Suprapubic skin (tissue), 4 donors: ENCODE measurements at regions not wholly inside any gene's neighbourhood (a gene's known extent, or its start where the extent isn't known, plus 50 kb on each side); places are given as distances from the start of the nearest gene placed in this dataset.

Experiments
- DNase-seq, 2 donors: peaks; one replicate each; pipeline ENCODE4 v3.0.0-alpha.2; 2019; ENCODE audit warnings: low spot score in 2 of 2
- H3K27ac ChIP-seq: fragments of 200-600 bp; sonication (generic); one replicate; pipeline ENCODE4 v1.5.1; 2019
- H3K27me3 ChIP-seq: fragments of 200-600 bp; sonication (generic); one replicate; pipeline ENCODE4 v1.5.1; 2019
- H3K36me3 ChIP-seq: fragments of 200-600 bp; sonication (generic); one replicate; pipeline ENCODE4 v1.5.1; 2019
- H3K4me1 ChIP-seq: fragments of 200-600 bp; sonication (generic); one replicate; pipeline ENCODE4 v1.5.1; 2019
- H3K4me3 ChIP-seq: fragments of 200-600 bp; sonication (generic); one replicate; pipeline ENCODE4 v1.5.1; 2019; ENCODE audit warnings: mild to moderate bottlenecking
- H3K9me3 ChIP-seq: fragments of 200-600 bp; sonication (generic); one replicate; pipeline ENCODE4 v1.5.1; 2019
- EP300 ChIP-seq: sonication (generic); formaldehyde crosslinking; IDR thresholded peaks from one replicate; pipeline ENCODE4 v1.6.1; 2017; ENCODE audit warnings: antibody characterized with exemption
- POLR2A ChIP-seq, 2 donors: fragments of 450-650 bp; IDR thresholded peaks; one replicate each; pipeline ENCODE4 v1.6.1; 2017; ENCODE audit warnings: antibody characterized with exemption in 2 of 2, mild to moderate bottlenecking in 2 of 2, moderate library complexity in 2 of 2
- POLR2AphosphoS5 ChIP-seq, 3 donors: sonication (generic); formaldehyde crosslinking; IDR thresholded peaks; one replicate each; pipeline ENCODE4 v1.6.1; 2017; ENCODE audit warnings: antibody characterized with exemption in 3 of 3
- WGBS: methylation state at CpG from one replicate; pipeline ENCODE4 v1.1.5; 2018; 5-methylcytosine and 5-hydroxymethylcytosine counted together
- TF ChIP-seq, protein P1 (sequence below), 2 donors: fragments of 200-600 bp in 1 of 2; fragments of 450-650 bp in 1 of 2; sonication (generic) in 1 of 2; IDR thresholded peaks; one replicate each; pipeline ENCODE4 v1.5.1; 2016 to 2019; ENCODE audit warnings: antibody characterized with exemption in 2 of 2, mild to moderate bottlenecking in 1 of 2, moderate library complexity in 1 of 2

DNA sequence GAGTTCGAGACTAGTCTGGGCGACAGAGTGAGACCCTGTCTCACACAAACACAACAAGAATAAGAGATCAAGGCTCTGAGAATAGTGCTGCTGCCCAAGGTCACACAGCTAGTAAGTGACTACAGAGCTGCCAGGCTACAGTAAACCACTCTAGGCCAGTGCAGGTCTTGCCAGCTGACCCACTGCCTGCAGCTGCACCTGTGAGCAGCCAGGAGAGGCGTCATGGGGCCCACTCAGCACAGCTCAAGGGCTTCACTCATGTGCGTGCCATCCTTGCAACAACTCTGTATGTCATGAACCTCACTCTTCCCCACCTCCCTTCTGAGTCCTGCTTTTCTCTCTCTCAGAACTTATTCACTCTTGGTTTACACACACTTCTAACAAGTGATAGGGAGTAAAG lies 176.7 kb downstream of the SMAD6 start:
- no peaks in the 10 kb centered on the region for H3K27me3 ChIP-seq
- no peaks in the 10 kb centered on the region for H3K9me3 ChIP-seq
- DNase-seq: no peak
- H3K4me1 ChIP-seq: peaks cover 40% of the 10 kb centered on the region
- no peak overlapping the region for H3K4me3 ChIP-seq
- no peak overlapping the region for H3K27ac ChIP-seq
- no peak for TF ChIP-seq POLR2A (IDR thresholded peaks at IDR 0.05)
- TF ChIP-seq, protein P1, sequence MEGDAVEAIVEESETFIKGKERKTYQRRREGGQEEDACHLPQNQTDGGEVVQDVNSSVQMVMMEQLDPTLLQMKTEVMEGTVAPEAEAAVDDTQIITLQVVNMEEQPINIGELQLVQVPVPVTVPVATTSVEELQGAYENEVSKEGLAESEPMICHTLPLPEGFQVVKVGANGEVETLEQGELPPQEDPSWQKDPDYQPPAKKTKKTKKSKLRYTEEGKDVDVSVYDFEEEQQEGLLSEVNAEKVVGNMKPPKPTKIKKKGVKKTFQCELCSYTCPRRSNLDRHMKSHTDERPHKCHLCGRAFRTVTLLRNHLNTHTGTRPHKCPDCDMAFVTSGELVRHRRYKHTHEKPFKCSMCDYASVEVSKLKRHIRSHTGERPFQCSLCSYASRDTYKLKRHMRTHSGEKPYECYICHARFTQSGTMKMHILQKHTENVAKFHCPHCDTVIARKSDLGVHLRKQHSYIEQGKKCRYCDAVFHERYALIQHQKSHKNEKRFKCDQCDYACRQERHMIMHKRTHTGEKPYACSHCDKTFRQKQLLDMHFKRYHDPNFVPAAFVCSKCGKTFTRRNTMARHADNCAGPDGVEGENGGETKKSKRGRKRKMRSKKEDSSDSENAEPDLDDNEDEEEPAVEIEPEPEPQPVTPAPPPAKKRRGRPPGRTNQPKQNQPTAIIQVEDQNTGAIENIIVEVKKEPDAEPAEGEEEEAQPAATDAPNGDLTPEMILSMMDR (IDR thresholded peaks at IDR 0.05): no peak
- no peak for TF ChIP-seq EP300
- no peak for TF ChIP-seq POLR2AphosphoS5 (IDR thresholded peaks at IDR 0.05)
- H3K36me3 ChIP-seq: no peaks in the 10 kb centered on the region
- 85% methylated on average over 4 of the region's 4 CpGs for WGBS

- Histone ChIP-seq H3K9me3 (no peaks in the 10 kb centered on the region), H3K4me1 (peaks cover 47% of the 10 kb centered on the region), H3K36me3 (no peaks in the 10 kb centered on the region), H3K4me3 (no peak overlapping the region), H3K27me3 (no peaks in the 10 kb centered on the region), H3K27ac (no peak overlapping the region)
- 87% methylated on average over 7 of the region's 8 CpGs for WGBS
- TF ChIP-seq POLR2AphosphoS5 (IDR thresholded peaks at IDR 0.05) (no peak), EP300 (no peak)
- TF ChIP-seq, protein P1 (IDR thresholded peaks at IDR 0.05): no peak
- DNase-seq: no peak
These were observed 177.7 kb downstream of the SMAD6 start for GRCh38 chr15:66879531-66880368.

- Histone ChIP-seq H3K4me1 (peaks cover 47% of the 10 kb centered on the region), H3K9me3 (no peaks in the 10 kb centered on the region), H3K27ac (no peak overlapping the region), H3K27me3 (no peaks in the 10 kb centered on the region), H3K4me3 (no peak overlapping the region), H3K36me3 (no peaks in the 10 kb centered on the region)
- WGBS: 97% methylated on average over 11 of the region's 11 CpGs
- no peak for DNase-seq
- TF ChIP-seq, protein P1 (IDR thresholded peaks at IDR 0.05): no peak
- TF ChIP-seq EP300: no peak
- TF ChIP-seq POLR2AphosphoS5 (IDR thresholded peaks at IDR 0.05): no peak
- TF ChIP-seq POLR2A (IDR thresholded peaks at IDR 0.05): no peak
These were observed 178.5 kb downstream of the SMAD6 start for GRCh38 chr15:66880380-66881155.

GRCh38 chr15:66881173-66881905 lies 179.3 kb downstream of the SMAD6 start:
- Histone ChIP-seq H3K27ac (no peak overlapping the region), H3K4me3 (no peak overlapping the region), H3K36me3 (no peaks in the 10 kb centered on the region), H3K9me3 (no peaks in the 10 kb centered on the region), H3K4me1 (peaks cover 47% of the 10 kb centered on the region), H3K27me3 (no peaks in the 10 kb centered on the region)
- DNase-seq: no peak
- no peak for TF ChIP-seq POLR2AphosphoS5 (IDR thresholded peaks at IDR 0.05)
- no peak for TF ChIP-seq POLR2A (IDR thresholded peaks at IDR 0.05)
- TF ChIP-seq EP300: no peak
- TF ChIP-seq, protein P1 (IDR thresholded peaks at IDR 0.05): no peak
- 89% methylated on average over 11 of the region's 12 CpGs for WGBS
